HCT116 (cell line): ENCODE measurements at regions not wholly inside any gene's neighbourhood (a gene's known extent, or its start where the extent isn't known, plus 50 kb on each side); places are given as distances from the start of the nearest gene placed in this dataset.

Experiments used
- ATAC-seq: fragments of 200-7000 bp; cut with Tn5 transposase; 2 replicates; pipeline ENCODE4 v1.9.1; 2020; ENCODE audit warnings: mild to moderate bottlenecking, moderate library complexity
- BruUV-seq: library from RNA; stranded (reverse); fragments of 400-500 nt; replicated peaks from 2 replicates; lab custom pipeline; 2021; lab: Mats Ljungman, UMichigan
- CTCF ChIA-PET: fragments of 300-600 bp; sonication (Branson Sonifier 250); formaldehyde crosslinking; loops from one replicate; lab custom pipeline; 2021; ENCODE audit warnings: antibody characterized with exemption; lab: Charles Lee
- POLR2A ChIA-PET: fragments of 300-600, 350-600 bp; sonication (Branson Sonifier 250); formaldehyde crosslinking; loops from one replicate; lab custom pipeline; 2021; ENCODE audit warnings: antibody characterized with exemption; lab: Charles Lee
- RAD21 ChIA-PET, 2 experiments: fragments of 300-600 bp; sonication (Branson Sonifier 250); formaldehyde crosslinking; loops; one replicate each; lab custom pipeline; 2023; ENCODE audit warnings: low total read pairs in 2 of 2; ENCODE audit not compliant: uncharacterized antibody in 2 of 2, unreplicated experiment in 2 of 2, low non-redundant PET in 1 of 2; lab: Charles Lee
- DNase-seq: peaks from one replicate; pipeline ENCODE4 v3.0.0-alpha.2; 2010; ENCODE audit warnings: low read depth, low spot score
- H2AFZ ChIP-seq: fragments of 200-600 bp; shearing (Covaris generic), sonication (generic); 2 replicates; pipeline ENCODE4 v1.6.1; 2017; ENCODE audit warnings: low read depth, mixed run types, mixed read lengths, antibody characterized with exemption, low read length; ENCODE audit not compliant: poor library complexity, severe bottlenecking
- H3K27ac ChIP-seq: 2 replicates; pipeline ENCODE4 v1.5.1; 2012; ENCODE audit warnings: low read depth, low read length
- H3K27me3 ChIP-seq: fragments of 200-600 bp; sonication (generic); 2 replicates; pipeline ENCODE4 v1.6.1; 2016; ENCODE audit warnings: mixed run types, low read length, mixed read lengths; ENCODE audit not compliant: insufficient read depth
- H3K36me3 ChIP-seq, 2 experiments: fragments of 200-500 bp in 1 of 2; fragments of 200-600 bp in 1 of 2; sonication (Bioruptor generic) in 1 of 2; sonication (generic) in 1 of 2; 2 replicates each; pipeline versions ENCODE4 v1.5.1 to v1.6.1; 2014 to 2016; ENCODE audit warnings: low read length in 2 of 2, inconsistent platforms in 1 of 2, mixed read lengths in 1 of 2, mixed run types in 1 of 2; ENCODE audit not compliant: insufficient read depth in 2 of 2, control insufficient read depth in 1 of 2
- H3K4me1 ChIP-seq, 2 experiments: fragments of 200-600 bp in 1 of 2; sonication (generic) in 1 of 2; 2 replicates each; pipeline versions ENCODE4 v1.5.1 to v1.6.1; 2012 to 2017; ENCODE audit warnings: low read length in 2 of 2, inconsistent platforms in 1 of 2, mild to moderate bottlenecking in 1 of 2, mixed read lengths in 1 of 2, mixed run types in 1 of 2, moderate library complexity in 1 of 2; ENCODE audit not compliant: insufficient read depth in 2 of 2, control insufficient read depth in 1 of 2
- H3K4me2 ChIP-seq: fragments of 200-600 bp; sonication (generic); 2 replicates; pipeline ENCODE4 v1.6.1; 2017; ENCODE audit warnings: mixed run types, low read length, mixed read lengths
- H3K4me3 ChIP-seq, 2 experiments: fragments of 200-600 bp in 1 of 2; sonication (generic) in 1 of 2; replicated peaks in 1 of 2; 2 replicates each; pipeline ENCODE4 v1.5.1; 2011 to 2016; ENCODE audit warnings: low read length in 2 of 2, control low read depth in 1 of 2, low read depth in 1 of 2, mild to moderate bottlenecking in 1 of 2, mixed read lengths in 1 of 2, mixed run types in 1 of 2
- H3K79me2 ChIP-seq: fragments of 200-600 bp; sonication (generic); 2 replicates; pipeline ENCODE4 v1.6.1; 2017; ENCODE audit warnings: mild to moderate bottlenecking, mixed run types, low read length, moderate library complexity, mixed read lengths; ENCODE audit not compliant: insufficient read depth
- H3K9ac ChIP-seq: fragments of 200-600 bp; sonication (generic); 2 replicates; pipeline ENCODE4 v1.6.1; 2016; ENCODE audit warnings: low read length, mixed read lengths
- H3K9me2 ChIP-seq: fragments of 200-600 bp; sonication (generic), shearing (Covaris generic); 2 replicates; pipeline ENCODE4 v1.6.1; 2017; ENCODE audit warnings: mixed run types, mild to moderate bottlenecking, moderate library complexity; ENCODE audit not compliant: insufficient read depth
- H3K9me3 ChIP-seq, 2 experiments: fragments of 200-500 bp in 1 of 2; fragments of 200-600 bp in 1 of 2; sonication (Bioruptor generic) in 1 of 2; sonication (generic) in 1 of 2; 2 replicates each; pipeline ENCODE4 v1.6.1; 2014 to 2017; ENCODE audit warnings: low read length in 2 of 2, mixed read lengths in 2 of 2, inconsistent platforms in 1 of 2, low read depth in 1 of 2, mild to moderate bottlenecking in 1 of 2, mixed run types in 1 of 2, moderate library complexity in 1 of 2; ENCODE audit not compliant: control insufficient read depth in 1 of 2, insufficient read depth in 1 of 2
- H4K20me1 ChIP-seq: fragments of 200-600 bp; sonication (generic), shearing (Covaris generic); 2 replicates; pipeline ENCODE4 v1.6.1; 2017; ENCODE audit warnings: mixed run types, mild to moderate bottlenecking, moderate library complexity; ENCODE audit not compliant: insufficient read depth
- CBX3 ChIP-seq: IDR thresholded peaks from 2 replicates; pipeline ENCODE4 v1.6.1; 2012; ENCODE audit warnings: low read depth
- CEBPB ChIP-seq: IDR thresholded peaks from 2 replicates; pipeline ENCODE4 v1.6.1; 2012; ENCODE audit warnings: low read depth
- EGR1 ChIP-seq: IDR thresholded peaks from 2 replicates; pipeline ENCODE4 v1.6.1; 2012; ENCODE audit warnings: low read depth
- EZH2phosphoT487 ChIP-seq: fragments of 200-600 bp; IDR thresholded peaks from 2 replicates; pipeline ENCODE4 v1.6.1; 2018; ENCODE audit warnings: antibody characterized with exemption, borderline replicate concordance
- FOSL1 ChIP-seq: IDR thresholded peaks from 2 replicates; pipeline ENCODE4 v1.6.1; 2012; ENCODE audit warnings: low read depth
- SIN3A ChIP-seq: IDR thresholded peaks from 2 replicates; pipeline ENCODE4 v1.6.1; 2012; ENCODE audit warnings: low read depth
- ZFX ChIP-seq: fragments of 450-650 bp; IDR thresholded peaks from 2 replicates; pipeline ENCODE4 v1.6.1; 2017
- intact Hi-C: fragments of 100-400 bp; cut with micrococcal nuclease; formaldehyde crosslinking; loops from 2 replicates; pipeline ENCODE4 v1.10.0; 2022
- TF ChIP-seq, protein P1 (sequence below): IDR thresholded peaks from 2 replicates; pipeline ENCODE4 v1.6.1; 2011; ENCODE audit warnings: mild to moderate bottlenecking, low read length, moderate library complexity; ENCODE audit not compliant: insufficient replicate concordance; ENCODE audit errors: extremely low read depth
- TF ChIP-seq, protein P2 (sequence below): IDR thresholded peaks from 2 replicates; pipeline ENCODE4 v1.6.1; 2012

DNA sequence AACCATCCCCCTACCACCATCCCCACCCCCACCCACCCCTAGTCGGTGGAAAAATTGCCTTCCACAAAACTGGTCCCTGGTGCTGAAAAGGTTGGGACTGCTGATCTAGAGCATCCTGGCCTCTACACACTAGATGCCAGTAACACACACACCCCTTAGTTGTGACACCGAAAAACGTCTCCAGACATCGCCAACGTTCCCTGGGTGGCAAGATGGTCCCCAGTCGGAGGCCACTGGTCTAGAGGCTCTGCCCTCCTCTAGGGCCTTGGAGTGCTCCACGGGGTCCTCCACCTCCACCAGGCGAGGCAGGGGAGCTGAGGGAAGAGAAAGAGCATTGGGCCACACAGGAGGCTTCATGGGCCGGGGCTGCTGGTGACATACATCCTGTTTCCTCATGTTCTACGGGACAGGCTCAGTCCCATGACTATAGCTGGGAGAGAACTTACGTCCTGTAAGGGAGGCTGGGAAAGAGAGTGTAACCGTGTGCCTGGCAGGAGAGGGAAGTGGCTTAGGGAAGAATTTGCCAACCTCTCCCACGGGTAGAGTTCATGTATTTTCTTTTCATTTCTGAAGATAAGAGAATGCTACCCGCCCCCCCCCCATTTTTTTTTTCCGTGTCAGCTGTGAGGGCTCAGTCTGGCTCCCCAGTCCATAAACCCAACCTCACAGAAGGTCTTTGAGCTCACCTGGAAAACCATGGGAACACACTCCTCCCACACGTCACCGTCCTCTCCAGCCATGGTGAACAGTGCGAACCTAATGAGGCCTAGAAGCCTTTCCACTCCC, 132.7 kb upstream of the MYCN start (continued):
- TF ChIP-seq, protein P1, sequence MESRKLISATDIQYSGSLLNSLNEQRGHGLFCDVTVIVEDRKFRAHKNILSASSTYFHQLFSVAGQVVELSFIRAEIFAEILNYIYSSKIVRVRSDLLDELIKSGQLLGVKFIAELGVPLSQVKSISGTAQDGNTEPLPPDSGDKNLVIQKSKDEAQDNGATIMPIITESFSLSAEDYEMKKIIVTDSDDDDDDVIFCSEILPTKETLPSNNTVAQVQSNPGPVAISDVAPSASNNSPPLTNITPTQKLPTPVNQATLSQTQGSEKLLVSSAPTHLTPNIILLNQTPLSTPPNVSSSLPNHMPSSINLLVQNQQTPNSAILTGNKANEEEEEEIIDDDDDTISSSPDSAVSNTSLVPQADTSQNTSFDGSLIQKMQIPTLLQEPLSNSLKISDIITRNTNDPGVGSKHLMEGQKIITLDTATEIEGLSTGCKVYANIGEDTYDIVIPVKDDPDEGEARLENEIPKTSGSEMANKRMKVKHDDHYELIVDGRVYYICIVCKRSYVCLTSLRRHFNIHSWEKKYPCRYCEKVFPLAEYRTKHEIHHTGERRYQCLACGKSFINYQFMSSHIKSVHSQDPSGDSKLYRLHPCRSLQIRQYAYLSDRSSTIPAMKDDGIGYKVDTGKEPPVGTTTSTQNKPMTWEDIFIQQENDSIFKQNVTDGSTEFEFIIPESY: no peak

DNA sequence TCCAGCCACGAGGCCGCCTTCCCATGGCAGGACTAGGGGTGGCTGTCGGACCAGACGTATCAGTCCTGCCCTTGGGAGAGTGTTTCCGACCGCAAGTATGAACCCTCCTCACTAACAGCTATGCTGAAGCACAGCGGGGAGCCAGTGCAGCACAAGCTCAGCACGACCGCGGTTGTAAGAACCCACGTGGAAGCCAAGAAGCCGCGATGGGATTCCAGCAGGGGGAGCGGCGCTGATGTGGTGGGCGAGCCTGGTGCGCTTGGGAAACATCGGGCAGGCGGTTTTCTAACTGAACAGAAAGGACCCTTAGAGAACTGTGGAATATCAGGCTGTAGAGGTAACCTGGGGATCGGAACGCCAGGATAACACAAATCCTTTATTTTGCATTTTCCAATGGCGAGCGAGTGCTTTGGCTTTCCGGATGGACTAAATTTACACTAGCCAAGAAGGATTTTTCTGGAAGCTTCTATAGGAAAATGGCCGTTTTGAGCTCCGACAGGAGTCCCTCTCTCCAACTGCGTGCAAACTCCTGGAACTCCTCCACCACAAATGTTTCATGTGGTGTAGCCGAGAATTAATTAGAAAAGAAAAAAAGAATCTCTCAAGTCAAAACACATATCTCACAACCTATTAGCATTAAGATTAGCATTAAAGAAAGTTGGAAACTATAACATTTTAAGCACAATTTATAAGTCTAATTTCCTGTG, 132.0 kb upstream of the MYCN start:
- Histone ChIP-seq H3K79me2 (no peaks in the 10 kb centered on the region), H2AFZ (no peak overlapping the region), H3K4me3 (no peak overlapping the region), H3K9me2 (no peaks in the 10 kb centered on the region), H3K27me3 (peaks cover 13% of the 10 kb centered on the region; the same call in 1 of the 2 replicates), H3K9ac (no peak overlapping the region), H3K36me3 (no peaks in the 10 kb centered on the region), H3K4me1 (peaks cover 3 to 6% of the 10 kb centered on the region in 2 experiments; a peak in 2 of 4 replicates), H3K27ac (no peak overlapping the region), H3K4me2 (no peak overlapping the region), H4K20me1 (no peaks in the 10 kb centered on the region), H3K9me3 (no peaks in the 10 kb centered on the region)
- no TSS peak for BruUV-seq
- no peak for DNase-seq
- POLR2A ChIA-PET: no interaction called here
- TF ChIP-seq, protein P2, sequence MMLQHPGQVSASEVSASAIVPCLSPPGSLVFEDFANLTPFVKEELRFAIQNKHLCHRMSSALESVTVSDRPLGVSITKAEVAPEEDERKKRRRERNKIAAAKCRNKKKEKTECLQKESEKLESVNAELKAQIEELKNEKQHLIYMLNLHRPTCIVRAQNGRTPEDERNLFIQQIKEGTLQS: no peak
- TF ChIP-seq ZFX: no peak
- no peak for TF ChIP-seq FOSL1
- no peak for TF ChIP-seq EZH2phosphoT487
- no peak for TF ChIP-seq CBX3
- TF ChIP-seq EGR1: no peak
- no peak for TF ChIP-seq SIN3A
- no peak for TF ChIP-seq CEBPB
- CTCF ChIA-PET: no interaction called here
- RAD21 ChIA-PET: no interaction called here
- no peak for ATAC-seq
- intact Hi-C loops: no loop called here
